Right cardiac atrium (tissue), 5 donors: ENCODE measurements at regions not wholly inside any gene's neighbourhood (a gene's known extent, or its start where the extent isn't known, plus 50 kb on each side); places are given as distances from the start of the nearest gene placed in this dataset.
A peak's percentile ranks its signal among the peaks of the same experiment; 100 is the strongest.

Experiments used
- ATAC-seq, 2 donors: fragments of 200-7000 bp; cut with Tn5 transposase; one replicate each; pipeline versions ENCODE4 v1.8.0 to v1.9.1; 2020; ENCODE audit warnings: moderate library complexity in 2 of 2, mild to moderate bottlenecking in 1 of 2
- DNase-seq, 3 donors: peaks; one replicate each; pipeline ENCODE4 v3.0.0-alpha.2; 2020
- H3K27ac ChIP-seq: one replicate; pipeline ENCODE4 v1.5.1; 2013; ENCODE audit warnings: mild to moderate bottlenecking, low read length, control low read depth, moderate library complexity
- H3K27me3 ChIP-seq: one replicate; pipeline ENCODE4 v1.6.1; 2013; ENCODE audit not compliant: control insufficient read depth, insufficient read depth
- H3K4me1 ChIP-seq: one replicate; pipeline ENCODE4 v1.6.1; 2013; ENCODE audit warnings: low read length; ENCODE audit not compliant: control insufficient read depth, insufficient read depth
- H3K4me3 ChIP-seq: one replicate; pipeline ENCODE4 v1.5.1; 2013; ENCODE audit warnings: low read length, control low read depth
- H3K9me3 ChIP-seq: one replicate; pipeline ENCODE4 v1.6.1; 2013; ENCODE audit warnings: low read length; ENCODE audit not compliant: control insufficient read depth
- WGBS: extraction: QIAGEN DNeasy Blood & Tissue Kit; methylation state at CpG from one replicate; pipeline ENCODE4 v1.1.7; 2013; 5-methylcytosine and 5-hydroxymethylcytosine counted together
- intact Hi-C, 4 donors: fragments of 100-400 bp; cut with DNase I; formaldehyde crosslinking; loops; one replicate each; pipeline versions ENCODE4 v1.11.0 to v1.14.0; 2022 to 2023
- donor health status: healthy with polysubstance abuse.
- donor health status: DM: no; HTN: yes; CAD: no.
- donor health status: DM: no; HTN: no; CAD: no.
- donor health status: DM: no; HTN: yes; CAD: no; lungs with severe emphysema.
- donor health status: DM: yes; HTN: yes; CAD: no.

DNA sequence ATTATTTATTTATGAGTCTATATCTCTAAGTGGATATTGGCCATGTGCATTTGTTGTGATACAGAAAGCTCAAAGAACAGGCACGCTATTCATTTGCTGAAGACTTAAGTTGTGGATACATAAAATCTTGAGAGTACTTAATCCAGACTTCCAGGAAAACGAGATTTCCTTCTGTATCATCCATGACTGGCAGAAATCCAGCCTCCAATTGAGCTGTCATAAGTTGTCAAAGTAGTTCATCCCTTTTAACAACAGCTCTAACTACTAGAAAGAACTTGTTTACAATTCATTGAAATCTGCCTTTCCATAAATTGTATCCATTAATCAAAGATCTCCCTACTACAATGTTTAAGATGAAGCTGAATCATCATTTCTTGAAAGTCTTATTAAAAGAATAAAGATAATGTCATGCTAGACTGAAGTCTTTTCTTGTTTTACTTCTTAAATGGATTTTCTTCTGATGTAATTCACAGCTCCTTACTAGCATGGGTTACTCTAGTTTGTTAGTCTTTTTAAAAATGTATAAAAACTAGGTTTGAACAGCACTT lies 447.3 kb upstream of the CITED2 start:
- Histone ChIP-seq H3K27ac (no peak overlapping the region), H3K4me3 (no peak overlapping the region), H3K27me3 (no peaks in the 10 kb centered on the region), H3K9me3 (no peaks in the 10 kb centered on the region), H3K4me1 (no peaks in the 10 kb centered on the region)
- no peak for DNase-seq
- intact Hi-C loops = no loop called here
- ATAC-seq = no peak
- whole genome bisulfite sequencing = 25% methylated on average over 2 of the region's 2 CpGs

DNA sequence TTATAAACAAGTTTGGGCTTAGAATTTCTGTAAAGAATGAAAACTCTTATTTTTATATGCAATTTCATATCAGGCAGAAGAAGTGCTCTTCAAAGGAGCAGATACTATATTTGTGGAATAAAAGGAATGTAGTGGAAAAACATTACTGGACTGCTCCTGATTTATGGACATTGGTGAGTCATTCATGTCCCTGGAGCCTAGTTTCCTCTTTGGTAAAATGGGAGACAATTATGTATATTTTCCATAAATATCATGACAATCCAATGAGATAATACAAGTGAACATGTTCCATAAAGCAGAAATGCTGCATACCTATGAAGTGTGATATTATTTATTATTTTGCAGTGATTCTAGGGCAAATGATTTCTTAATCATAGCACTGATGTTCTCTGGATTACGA lies 445.8 kb upstream of the CITED2 start:
- H3K4me1 ChIP-seq = no peaks in the 10 kb centered on the region
- 91% methylated on average over 1 of the region's 1 CpG for WGBS
- no peaks in the 10 kb centered on the region for H3K9me3 ChIP-seq
- no peak for ATAC-seq
- no peak overlapping the region for H3K27ac ChIP-seq
- no peak for DNase-seq
- no peak overlapping the region for H3K4me3 ChIP-seq
- intact Hi-C loops = no loop called here
- H3K27me3 ChIP-seq = no peaks in the 10 kb centered on the region

DNA sequence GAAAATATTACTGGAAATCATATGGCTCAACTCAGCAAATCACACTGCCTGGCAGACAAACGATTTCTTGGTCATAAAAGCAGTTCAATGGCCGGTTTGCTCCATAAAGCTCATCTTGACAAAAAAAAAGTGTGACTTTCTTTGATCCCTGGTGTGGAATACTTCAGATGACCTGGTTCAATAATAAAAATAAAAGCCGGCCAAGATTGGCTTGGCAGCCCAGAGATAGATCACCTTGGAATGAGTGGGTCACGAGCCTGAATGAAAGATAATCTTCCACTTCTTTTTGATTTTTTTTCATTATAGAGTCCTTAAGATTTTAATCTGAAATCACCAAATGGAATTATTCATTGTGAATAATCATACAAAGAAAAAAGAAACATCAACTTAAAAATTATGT lies 445.3 kb upstream of the CITED2 start:
- WGBS = 74% methylated on average over 4 of the region's 4 CpGs
- Histone ChIP-seq H3K4me1 (no peaks in the 10 kb centered on the region), H3K27ac (no peak overlapping the region), H3K4me3 (no peak overlapping the region), H3K9me3 (no peaks in the 10 kb centered on the region), H3K27me3 (no peaks in the 10 kb centered on the region)
- ATAC-seq = no peak
- DNase-seq = no peak
- intact Hi-C loops = no loop called here

DNA sequence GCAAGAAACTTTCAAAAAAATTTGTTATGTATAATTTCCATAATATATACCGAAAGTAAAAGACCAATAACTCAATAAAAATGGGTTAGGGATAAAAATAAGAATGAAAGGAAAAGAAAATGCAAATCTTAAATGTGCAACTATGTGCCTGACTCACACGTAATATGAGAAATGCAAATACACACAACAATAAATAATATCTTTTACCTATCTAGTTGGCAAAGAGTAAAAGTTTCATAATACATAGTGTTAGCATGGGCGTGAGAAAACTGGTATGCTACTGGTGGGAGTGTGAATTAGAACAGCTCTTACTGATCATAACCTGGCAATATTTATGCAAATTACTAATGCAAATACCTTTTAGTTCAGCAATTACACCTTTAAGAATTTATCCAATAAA lies 438.5 kb upstream of the CITED2 start:
- H3K27ac ChIP-seq = no peak overlapping the region
- no peak for ATAC-seq
- H3K4me1 ChIP-seq = no peaks in the 10 kb centered on the region
- no peaks in the 10 kb centered on the region for H3K27me3 ChIP-seq
- intact Hi-C loops = no loop called here
- no peak for DNase-seq
- 90% methylated on average over 3 of the region's 3 CpGs for WGBS
- H3K4me3 ChIP-seq = no peak overlapping the region
- H3K9me3 ChIP-seq = no peaks in the 10 kb centered on the region

DNA sequence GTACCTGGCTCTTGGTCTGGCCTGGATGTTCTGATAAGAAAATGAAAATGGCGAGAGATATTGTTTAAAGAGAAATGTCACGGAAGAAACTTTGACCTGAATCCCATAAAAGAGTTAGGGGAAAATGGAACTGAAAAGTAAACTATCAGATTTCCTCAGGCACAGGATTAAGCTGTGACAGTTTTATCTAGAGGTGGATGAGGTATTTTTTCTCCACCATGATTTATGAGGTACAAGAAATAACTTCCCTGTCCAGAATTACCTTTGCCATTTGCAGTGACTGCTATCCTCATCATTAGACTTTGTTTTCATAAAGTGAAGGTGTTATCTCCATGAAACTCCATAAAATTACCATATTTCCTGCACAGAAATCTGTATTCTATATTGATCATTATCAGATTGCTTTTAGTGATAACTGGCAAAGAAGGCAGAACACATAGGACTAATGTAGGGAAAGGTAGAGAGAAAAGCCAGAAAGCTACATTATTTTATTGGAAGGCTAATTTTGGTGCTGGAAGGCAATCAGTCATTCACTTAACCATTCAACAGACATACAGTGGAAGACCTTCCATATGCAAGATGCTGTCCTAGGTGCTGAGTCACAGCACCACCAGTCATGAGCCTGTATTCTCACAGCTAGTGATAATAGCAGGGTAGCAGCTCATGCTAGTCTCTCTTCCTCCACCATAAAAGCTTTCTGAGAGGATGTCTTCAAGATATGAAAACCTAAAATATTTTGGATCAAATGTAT lies 427.3 kb upstream of the CITED2 start:
- H3K4me3 ChIP-seq = no peak overlapping the region
- H3K27me3 ChIP-seq = no peaks in the 10 kb centered on the region
- DNase-seq (no peak), ATAC-seq (no peak)
- no peaks in the 10 kb centered on the region for H3K4me1 ChIP-seq
- H3K9me3 ChIP-seq = no peaks in the 10 kb centered on the region
- intact Hi-C loops = no loop called here
- no peak overlapping the region for H3K27ac ChIP-seq
- 93% methylated on average over 2 of the region's 2 CpGs for WGBS

DNA sequence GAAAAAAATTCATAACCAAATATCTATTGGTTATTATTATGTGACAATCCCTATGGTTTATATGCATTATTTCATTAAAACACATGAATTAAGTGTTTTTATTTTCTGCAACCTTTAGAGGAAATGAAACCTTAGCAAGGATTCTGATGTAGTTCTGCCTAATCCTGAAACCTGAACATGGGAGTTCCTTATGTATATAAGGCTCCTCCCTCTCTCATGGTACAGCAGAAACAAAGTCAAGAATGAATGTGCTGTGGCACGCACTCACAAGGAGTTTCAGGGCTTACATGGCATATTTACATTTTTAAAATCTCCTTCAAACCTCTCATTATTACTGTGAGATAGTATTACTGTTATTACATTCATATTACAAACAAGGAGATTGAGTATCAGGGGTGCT lies 426.4 kb upstream of the CITED2 start:
- no peaks in the 10 kb centered on the region for H3K4me1 ChIP-seq
- intact Hi-C loops = no loop called here
- ATAC-seq (no peak), DNase-seq (no peak)
- H3K4me3 ChIP-seq = no peak overlapping the region
- H3K27ac ChIP-seq = no peak overlapping the region
- no peaks in the 10 kb centered on the region for H3K27me3 ChIP-seq
- no peaks in the 10 kb centered on the region for H3K9me3 ChIP-seq
- WGBS = 90% methylated on average over 1 of the region's 1 CpG

DNA sequence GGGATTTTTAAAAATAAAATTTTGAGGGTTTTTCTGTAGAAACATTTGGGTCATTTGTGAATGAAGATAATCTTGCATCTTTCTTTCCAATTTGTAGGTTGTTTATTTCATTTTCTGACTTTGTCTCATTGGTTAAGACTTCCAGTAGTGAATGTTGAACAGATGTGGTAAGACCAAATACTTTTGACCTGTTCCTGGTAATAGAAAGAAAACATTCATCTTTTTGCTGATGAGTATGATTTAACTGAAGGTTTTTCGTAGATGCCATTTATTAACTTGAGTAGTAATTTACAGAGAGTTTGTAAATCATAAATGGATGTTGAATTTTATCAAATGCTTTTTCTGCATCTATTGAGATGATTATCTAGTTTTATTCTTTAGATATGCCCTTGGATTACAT lies 416.1 kb upstream of the CITED2 start:
- DNase-seq (no peak), ATAC-seq (no peak)
- Histone ChIP-seq H3K27ac (no peak overlapping the region), H3K9me3 (no peaks in the 10 kb centered on the region), H3K4me1 (no peaks in the 10 kb centered on the region), H3K4me3 (no peak overlapping the region), H3K27me3 (no peaks in the 10 kb centered on the region)
- intact Hi-C loops = no loop called here
- 90% methylated on average over 1 of the region's 1 CpG for WGBS

DNA sequence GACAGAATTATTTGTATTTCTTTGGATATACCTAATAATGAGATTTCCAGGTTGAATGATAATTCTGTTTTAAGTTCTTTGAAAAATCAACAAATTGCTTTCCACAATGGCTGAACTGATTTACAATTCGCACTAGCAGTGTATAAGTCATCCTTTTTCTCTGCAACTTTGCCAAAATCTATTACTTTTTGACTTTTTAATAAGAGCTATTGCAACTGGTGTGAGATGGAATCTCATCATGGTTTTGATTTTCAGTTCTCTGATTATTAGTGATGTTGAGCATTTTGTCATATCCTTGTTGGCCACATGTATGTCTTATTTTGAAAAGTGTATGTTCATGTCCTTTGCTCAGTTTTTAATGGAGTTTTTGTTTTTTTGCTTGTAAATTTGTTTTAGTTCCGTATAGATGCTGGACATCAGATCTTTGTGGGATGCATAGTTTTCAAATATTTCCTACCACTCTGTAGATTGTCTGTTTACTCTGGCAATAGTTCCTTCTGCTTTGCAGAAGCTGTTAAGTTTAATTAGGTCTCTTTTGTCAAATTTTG lies 409.8 kb upstream of the CITED2 start:
- intact Hi-C loops = no loop called here
- Histone ChIP-seq H3K4me1 (no peaks in the 10 kb centered on the region), H3K9me3 (no peaks in the 10 kb centered on the region), H3K4me3 (no peak overlapping the region), H3K27ac (no peak overlapping the region), H3K27me3 (no peaks in the 10 kb centered on the region)
- DNase-seq (no peak), ATAC-seq (no peak)
- 96% methylated on average over 2 of the region's 2 CpGs for WGBS

DNA sequence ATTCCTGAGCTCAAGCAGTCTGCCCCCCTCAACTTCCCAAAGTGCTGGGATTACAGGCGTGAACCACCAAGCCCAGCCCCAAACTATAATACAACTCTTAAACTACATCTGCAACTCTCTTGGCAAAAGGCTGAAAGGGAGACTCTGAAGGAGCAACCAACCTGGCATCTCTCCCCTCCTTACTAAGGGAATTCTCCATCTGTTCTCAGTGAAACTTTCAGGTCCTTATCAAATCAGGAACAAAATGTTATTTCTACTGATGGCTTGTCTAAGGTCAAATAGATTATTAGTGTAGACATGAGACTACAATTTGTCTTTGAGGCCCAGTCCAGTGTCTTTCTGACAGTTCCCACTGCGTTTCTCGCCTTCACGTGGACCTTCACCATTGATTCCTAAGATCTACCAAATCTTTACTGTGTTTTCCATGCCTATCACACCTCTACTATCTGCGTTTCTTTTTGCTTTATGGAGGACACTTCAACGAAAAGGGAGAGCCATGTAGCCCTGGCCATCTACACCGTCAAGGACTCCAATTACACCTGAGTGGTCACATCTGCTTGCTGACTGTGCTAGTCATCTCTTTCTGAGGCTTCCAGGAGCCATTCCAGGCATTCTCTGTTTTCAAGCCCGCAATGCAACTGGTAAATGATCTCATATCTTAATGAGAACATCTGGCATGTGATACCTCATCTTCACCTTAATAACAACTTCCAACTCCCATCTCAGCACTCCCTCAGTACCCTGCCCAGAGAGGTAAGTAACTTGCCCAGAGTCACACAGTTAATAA lies 405.7 kb upstream of the CITED2 start:
- ATAC-seq (no peak), DNase-seq (no peak)
- WGBS = 91% methylated on average over 8 of the region's 8 CpGs
- no peaks in the 10 kb centered on the region for H3K27me3 ChIP-seq
- no peak overlapping the region for H3K27ac ChIP-seq
- no peak overlapping the region for H3K4me3 ChIP-seq
- H3K4me1 ChIP-seq = peaks cover 1% of the 10 kb centered on the region
- H3K9me3 ChIP-seq = no peaks in the 10 kb centered on the region
- intact Hi-C loops = no loop called here

DNA sequence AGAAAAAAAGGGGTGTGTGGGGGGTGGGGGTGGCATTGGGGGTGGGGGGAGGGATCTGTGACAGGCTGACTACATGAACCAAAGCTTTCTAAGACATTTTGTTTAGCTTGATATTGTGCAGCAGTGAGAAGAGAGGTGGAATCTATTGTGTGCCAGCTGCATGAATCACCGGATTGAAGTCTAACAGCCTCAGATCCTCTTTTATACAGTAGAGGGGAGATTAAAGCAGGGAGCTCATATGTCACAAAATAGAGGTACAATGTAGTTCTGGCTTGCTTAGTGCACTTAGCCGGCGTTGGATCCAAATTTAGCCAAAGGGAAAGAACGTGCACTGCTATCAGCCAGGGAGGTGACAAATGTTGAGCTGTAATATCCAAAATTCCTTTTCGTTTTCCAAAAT lies 404.2 kb upstream of the CITED2 start:
- 28% methylated on average over 5 of the region's 5 CpGs for WGBS
- H3K9me3 ChIP-seq = no peaks in the 10 kb centered on the region
- no peak for DNase-seq
- intact Hi-C loops = no loop called here
- no peak overlapping the region for H3K27ac ChIP-seq
- peak; percentile 87 to 88 for ATAC-seq
- H3K4me3 ChIP-seq = no peak overlapping the region
- peaks cover 1% of the 10 kb centered on the region for H3K4me1 ChIP-seq
- no peaks in the 10 kb centered on the region for H3K27me3 ChIP-seq

DNA sequence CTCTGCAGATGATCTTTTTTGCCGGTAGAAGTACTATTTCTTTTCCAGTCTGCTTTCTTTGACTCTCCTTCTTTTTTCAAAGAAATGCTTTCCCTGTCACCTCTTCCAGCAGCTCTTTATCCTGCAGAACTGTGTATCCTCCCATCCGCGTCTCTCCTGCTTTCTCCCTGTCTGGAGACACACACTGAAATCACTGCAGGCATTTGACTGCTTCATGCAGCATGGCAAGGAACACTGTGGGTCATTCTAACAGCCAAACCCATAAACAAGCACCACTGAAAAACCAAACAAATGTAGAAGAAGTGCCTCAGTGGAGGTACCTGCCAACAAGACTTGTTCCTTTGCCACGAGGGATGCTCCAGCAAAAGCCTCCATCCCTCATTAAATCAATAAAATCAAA lies 403.7 kb upstream of the CITED2 start:
- Histone ChIP-seq H3K27me3 (no peaks in the 10 kb centered on the region), H3K9me3 (no peaks in the 10 kb centered on the region), H3K27ac (peak overlapping the region; percentile 87), H3K4me1 (peaks cover 1% of the 10 kb centered on the region), H3K4me3 (no peak overlapping the region)
- WGBS = 66% methylated on average over 4 of the region's 4 CpGs
- no peak for DNase-seq
- intact Hi-C loops = no loop called here
- no peak for ATAC-seq
